ENCODE measurements at regions not wholly inside any gene's neighbourhood (a gene's known extent, or its start where the extent isn't known, plus 50 kb on each side); places are given as distances from the start of the nearest gene placed in this dataset.

DNA sequence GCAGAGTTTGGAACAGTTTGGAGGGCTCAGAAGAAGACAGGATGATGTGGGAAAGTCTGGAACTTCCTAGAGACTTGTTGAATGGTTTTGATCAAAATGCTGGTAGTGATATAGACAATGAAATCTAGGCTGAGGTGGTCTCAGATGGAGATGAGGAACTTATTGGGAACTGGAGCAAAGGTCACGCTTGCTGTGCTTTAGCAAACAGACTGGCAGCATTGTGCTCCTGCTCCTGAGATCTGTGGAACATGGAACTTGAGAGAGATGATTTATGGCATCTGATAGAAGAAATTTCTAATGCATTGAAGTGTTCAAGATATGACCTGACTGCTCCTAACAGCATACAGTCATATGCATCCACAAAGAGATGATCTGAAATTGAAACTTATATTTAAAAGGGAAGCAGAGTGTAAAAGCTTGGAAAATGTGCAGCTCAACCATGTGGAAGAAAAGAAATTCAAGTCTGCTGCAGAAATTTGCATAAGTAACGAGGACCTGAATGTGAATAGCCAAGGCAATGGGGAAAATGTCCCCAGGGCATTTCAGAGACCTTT is 186.9 kb upstream of the PHYHIPL start:
- H3K4me3 ChIP-seq (ENCODE audit: low read depth, low read length): no peak overlapping the region
- TF ChIP-seq, protein P1, sequence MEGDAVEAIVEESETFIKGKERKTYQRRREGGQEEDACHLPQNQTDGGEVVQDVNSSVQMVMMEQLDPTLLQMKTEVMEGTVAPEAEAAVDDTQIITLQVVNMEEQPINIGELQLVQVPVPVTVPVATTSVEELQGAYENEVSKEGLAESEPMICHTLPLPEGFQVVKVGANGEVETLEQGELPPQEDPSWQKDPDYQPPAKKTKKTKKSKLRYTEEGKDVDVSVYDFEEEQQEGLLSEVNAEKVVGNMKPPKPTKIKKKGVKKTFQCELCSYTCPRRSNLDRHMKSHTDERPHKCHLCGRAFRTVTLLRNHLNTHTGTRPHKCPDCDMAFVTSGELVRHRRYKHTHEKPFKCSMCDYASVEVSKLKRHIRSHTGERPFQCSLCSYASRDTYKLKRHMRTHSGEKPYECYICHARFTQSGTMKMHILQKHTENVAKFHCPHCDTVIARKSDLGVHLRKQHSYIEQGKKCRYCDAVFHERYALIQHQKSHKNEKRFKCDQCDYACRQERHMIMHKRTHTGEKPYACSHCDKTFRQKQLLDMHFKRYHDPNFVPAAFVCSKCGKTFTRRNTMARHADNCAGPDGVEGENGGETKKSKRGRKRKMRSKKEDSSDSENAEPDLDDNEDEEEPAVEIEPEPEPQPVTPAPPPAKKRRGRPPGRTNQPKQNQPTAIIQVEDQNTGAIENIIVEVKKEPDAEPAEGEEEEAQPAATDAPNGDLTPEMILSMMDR (conservative IDR thresholded peaks at IDR 0.05; ENCODE audit: low read depth, low read length): no peak
- no peak for DNase-seq (ENCODE audit: low read depth)

DNA sequence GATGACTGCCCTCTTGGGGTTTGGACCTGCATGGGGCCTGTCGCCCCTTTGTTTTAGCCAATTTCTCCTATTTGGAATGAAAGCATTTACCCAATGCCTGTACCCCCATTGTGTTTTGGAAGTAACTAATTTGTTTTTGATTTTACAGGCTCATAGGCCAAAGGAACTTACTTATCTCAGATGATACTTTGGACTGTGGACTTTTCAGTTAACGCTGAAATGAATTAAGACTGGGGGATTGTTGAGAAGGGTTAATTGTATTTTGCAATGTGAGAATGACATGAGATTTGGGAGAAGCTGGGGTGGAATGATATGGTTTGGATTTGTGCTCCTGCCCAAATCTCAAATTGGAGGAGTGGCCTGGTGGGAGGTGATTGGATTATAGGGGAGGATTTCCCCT is 185.8 kb upstream of the PHYHIPL start:
- TF ChIP-seq, protein P1 (conservative IDR thresholded peaks at IDR 0.05; ENCODE audit: low read depth, low read length): no peak
- H3K4me3 ChIP-seq (ENCODE audit: low read depth, low read length): no peak overlapping the region
- DNase-seq (ENCODE audit: low read depth): no peak

DNA sequence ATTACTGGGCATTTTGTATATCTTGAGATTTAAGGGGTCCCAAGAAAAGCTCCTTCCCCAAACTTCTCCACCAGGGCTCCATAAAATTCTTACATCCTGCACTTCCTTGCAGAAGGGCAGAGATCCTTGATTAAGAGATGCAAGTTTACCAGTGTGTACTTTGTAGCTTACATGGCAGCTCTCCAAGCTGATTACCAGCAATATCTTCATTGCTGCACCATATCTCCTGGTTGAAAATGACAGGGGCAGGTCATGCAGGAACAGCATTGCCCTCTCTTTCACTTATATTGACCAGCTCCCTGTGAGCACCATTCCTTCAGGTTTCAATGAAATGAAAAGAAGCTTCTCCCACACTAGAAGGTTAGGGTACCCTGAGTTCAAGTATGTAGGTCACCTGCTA is 184.6 kb upstream of the PHYHIPL start:
- no peak for DNase-seq (ENCODE audit: low read depth)
- TF ChIP-seq, protein P1 (conservative IDR thresholded peaks at IDR 0.05; ENCODE audit: low read depth, low read length): no peak

DNA sequence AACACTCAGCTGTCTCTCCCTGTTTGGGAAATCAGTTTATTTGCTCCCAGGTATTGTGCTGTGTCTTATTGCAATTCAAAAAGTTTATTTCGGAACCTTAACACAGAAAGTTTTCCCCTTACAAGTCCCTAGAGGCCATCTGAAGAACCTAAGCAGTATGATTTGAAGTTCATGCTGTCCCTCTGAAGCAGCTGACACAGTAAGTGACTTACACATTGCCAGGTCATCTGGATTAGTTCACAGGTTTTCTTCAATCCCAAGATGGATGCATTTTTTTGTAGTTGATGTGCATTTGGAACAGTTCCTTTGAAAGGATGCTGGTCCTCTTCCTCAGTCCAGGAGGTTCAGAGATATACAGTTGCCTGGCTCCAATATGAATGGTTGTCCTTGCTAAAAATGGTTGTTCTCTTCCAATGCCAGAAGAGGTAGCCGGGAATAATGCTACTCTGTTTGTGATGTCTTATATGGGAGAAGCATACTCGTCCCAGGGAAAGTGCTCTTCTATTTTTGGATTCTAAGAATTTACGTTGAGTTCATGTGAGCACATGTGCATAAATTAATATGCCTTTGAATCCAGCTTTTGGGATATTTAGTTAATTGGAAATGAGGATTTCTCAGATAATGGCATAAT is 183.5 kb upstream of the PHYHIPL start:
- no peak for DNase-seq (ENCODE audit: low read depth)
- no peak overlapping the region for H3K4me3 ChIP-seq (ENCODE audit: low read depth, low read length)
- TF ChIP-seq, protein P1 (conservative IDR thresholded peaks at IDR 0.05; ENCODE audit: low read depth, low read length): no peak

More for the DNA sequence above, 184.6 kb upstream of the PHYHIPL start:
- H3K4me3 ChIP-seq (ENCODE audit: low read depth, low read length): no peak overlapping the region

DNA sequence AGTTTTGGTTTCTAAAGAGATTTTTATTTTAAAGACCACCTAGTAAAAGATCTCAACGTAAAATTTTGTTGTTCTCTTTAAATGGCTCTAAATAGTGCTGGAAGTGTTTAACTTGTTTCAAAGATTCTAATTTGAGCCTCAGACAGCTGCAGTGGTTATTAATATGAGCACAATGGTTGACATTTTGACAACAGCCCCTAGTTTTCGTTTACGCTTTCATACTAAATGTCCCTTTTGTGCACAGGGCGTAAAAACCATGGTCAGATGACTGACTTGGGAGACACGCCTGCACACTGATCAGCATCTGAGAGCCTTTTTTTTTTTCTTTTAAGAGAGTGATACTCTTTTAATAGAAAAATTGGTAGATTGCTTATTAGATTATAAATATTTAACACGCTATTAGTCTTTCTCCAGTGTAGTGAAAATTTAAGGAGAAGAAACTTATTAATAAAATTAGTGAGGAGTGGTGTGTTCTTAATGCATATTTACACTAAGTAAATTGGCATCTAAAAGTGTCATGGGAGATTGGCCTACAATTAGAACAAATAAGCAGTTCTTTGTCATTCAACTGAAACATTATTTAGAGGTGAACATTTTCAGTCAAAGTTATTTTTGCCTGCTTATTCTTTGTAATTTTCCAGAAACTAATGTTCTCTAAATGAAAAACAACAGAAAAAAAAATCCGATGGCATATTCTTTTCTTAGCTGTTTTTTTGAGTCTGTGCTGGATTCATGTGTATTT is 182.8 kb upstream of the PHYHIPL start:
- TF ChIP-seq, protein P1 (conservative IDR thresholded peaks at IDR 0.05; ENCODE audit: low read depth, low read length): no peak
- DNase-seq (ENCODE audit: low read depth): no peak
- no peak overlapping the region for H3K4me3 ChIP-seq (ENCODE audit: low read depth, low read length)

DNA sequence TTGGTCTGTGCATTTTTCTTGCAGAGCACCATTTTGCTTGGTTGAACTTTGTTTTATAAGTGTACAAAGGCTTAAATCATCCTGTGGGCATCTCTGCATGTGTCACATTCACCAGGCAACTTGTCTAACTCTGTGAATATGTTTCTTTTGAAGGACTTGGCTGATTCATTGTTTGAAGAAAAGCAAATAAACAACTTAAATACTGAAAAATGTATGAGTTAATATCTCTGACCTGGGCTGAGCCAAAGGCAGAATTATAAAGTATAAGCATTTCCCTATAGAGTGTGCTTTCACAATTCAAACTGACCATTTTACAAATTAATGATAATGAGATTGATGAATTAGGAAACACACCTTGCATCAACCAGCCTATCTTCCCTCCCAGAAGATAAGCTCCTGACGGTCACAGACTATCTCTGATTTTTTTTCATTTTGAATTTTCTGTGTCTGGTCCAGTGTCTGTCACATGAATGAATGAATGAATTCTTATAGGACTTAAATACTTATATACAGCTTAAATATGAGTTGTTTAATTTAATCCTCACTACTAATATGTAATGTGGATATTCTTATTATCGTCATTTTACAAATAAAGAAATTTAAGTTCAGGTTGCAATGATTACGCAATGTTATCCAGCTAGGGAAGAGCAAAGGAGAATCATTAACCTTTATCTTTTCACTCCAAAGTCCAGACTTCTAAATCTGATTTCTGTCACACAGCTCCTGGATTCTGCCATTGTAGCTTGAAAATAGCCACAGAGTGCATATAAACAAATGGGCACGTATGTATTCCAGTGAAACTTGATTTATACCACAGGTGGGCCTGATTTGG is 182.0 kb upstream of the PHYHIPL start:
- TF ChIP-seq, protein P1 (conservative IDR thresholded peaks at IDR 0.05; ENCODE audit: low read depth, low read length): no peak
- H3K4me3 ChIP-seq (ENCODE audit: low read depth, low read length): no peak overlapping the region
- no peak for DNase-seq (ENCODE audit: low read depth)
